H1 (cell line): ENCODE measurements at regions not wholly inside any gene's neighbourhood (a gene's known extent, or its start where the extent isn't known, plus 50 kb on each side); places are given as distances from the start of the nearest gene placed in this dataset.

ENCODE experiments used
- BCL11A ChIP-seq, 2 experiments: IDR thresholded peaks; one replicate each; pipeline ENCODE4 v1.6.1; 2011; ENCODE audit warnings: low read depth in 2 of 2, low read length in 2 of 2, mild to moderate bottlenecking in 2 of 2
- CTCF ChIP-seq, 3 experiments: IDR thresholded peaks; 1 replicate in 2 of 3; 2 replicates in 1 of 3; pipeline versions ENCODE4 v1.5.1 to v1.6.1; 2011; ENCODE audit warnings: low read length in 3 of 3, mild to moderate bottlenecking in 3 of 3, inconsistent platforms in 2 of 3, low read depth in 1 of 3, moderate library complexity in 1 of 3; ENCODE audit not compliant: insufficient read depth in 1 of 3; ENCODE audit errors: control extremely low read depth in 1 of 3
- USF2 ChIP-seq: IDR thresholded peaks from 2 replicates; pipeline ENCODE4 v1.6.1; 2011; ENCODE audit warnings: low read length, improper control_type of control experiment

GRCh38 chr18:53947092-53947640, 277.3 kb downstream of the MBD2 start (continued):
- TF ChIP-seq USF2 (no peak), CTCF (IDR thresholded peaks at IDR 0.05; ENCODE audit: control extremely low read depth in 1 of 3, insufficient read depth in 1 of 3, low read depth in 1 of 3, low read length in 3 of 3) (no peak), BCL11A (IDR thresholded peaks at IDR 0.05; ENCODE audit: low read depth in 2 of 2, low read length in 2 of 2) (no peak)
